Vagina (tissue), 2 donors: ENCODE measurements at regions not wholly inside any gene's neighbourhood (a gene's known extent, or its start where the extent isn't known, plus 50 kb on each side); places are given as distances from the start of the nearest gene placed in this dataset.

Experiments used
- CTCF ChIP-seq, 3 experiments: fragments of 450-650 bp in 2 of 3; fragments of 200-600 bp in 1 of 3; sonication (generic) in 1 of 3; IDR thresholded peaks; one replicate each; pipeline ENCODE4 v1.5.1; 2017 to 2019; ENCODE audit warnings: antibody characterized with exemption in 3 of 3, mild to moderate bottlenecking in 2 of 3, moderate library complexity in 2 of 3
- POLR2A ChIP-seq, 2 donors: fragments of 450-650 bp; IDR thresholded peaks; one replicate each; pipeline ENCODE4 v1.6.1; 2017; ENCODE audit warnings: antibody characterized with exemption in 2 of 2, mild to moderate bottlenecking in 2 of 2, moderate library complexity in 2 of 2

GRCh38 chr4:79043138-79043537 is 103.9 kb upstream of the PAQR3 start:
- TF ChIP-seq CTCF (IDR thresholded peaks at IDR 0.05) (no peak), POLR2A (IDR thresholded peaks at IDR 0.05) (no peak)
